ENCODE measurements at regions not wholly inside any gene's neighbourhood (a gene's known extent, or its start where the extent isn't known, plus 50 kb on each side); places are given as distances from the start of the nearest gene placed in this dataset.

- in situ Hi-C loops (cut with HindIII; ENCODE audit: low sequenced_read_pairs) = no loop called here
- H3K4me3 ChIP-seq (ENCODE audit: low read depth, low read length) = no peak overlapping the region
- no peak for TF ChIP-seq CTCF (IDR thresholded peaks at IDR 0.05; ENCODE audit: low read depth, low read length)
- DNase-seq (ENCODE audit: low read depth, low spot score) = no peak
Observed at GRCh38 chr3:171972871-171973348, 66.5 kb upstream of the FNDC3B start.

- in situ Hi-C loops (cut with HindIII; ENCODE audit: low sequenced_read_pairs) = no loop called here
- TF ChIP-seq CTCF (IDR thresholded peaks at IDR 0.05; ENCODE audit: low read depth, low read length) = no peak
- DNase-seq (ENCODE audit: low read depth, low spot score) = no peak
- H3K4me3 ChIP-seq (ENCODE audit: low read depth, low read length) = no peak overlapping the region
Observed at GRCh38 chr3:171974986-171975837, 64.2 kb upstream of the FNDC3B start.

GRCh38 chr3:171976526-171976925 lies 62.9 kb upstream of the FNDC3B start:
- peak; percentile 59 for DNase-seq (ENCODE audit: low read depth, low spot score)
- in situ Hi-C loops (cut with HindIII; ENCODE audit: low sequenced_read_pairs) = no loop called here
- no peak for TF ChIP-seq CTCF (IDR thresholded peaks at IDR 0.05; ENCODE audit: low read depth, low read length)
- H3K4me3 ChIP-seq (ENCODE audit: low read depth, low read length) = no peak overlapping the region

GRCh38 chr3:171977441-171977840 lies 61.9 kb upstream of the FNDC3B start:
- no peak for TF ChIP-seq CTCF (IDR thresholded peaks at IDR 0.05; ENCODE audit: low read depth, low read length)
- no peak overlapping the region for H3K4me3 ChIP-seq (ENCODE audit: low read depth, low read length)
- in situ Hi-C loops (cut with HindIII; ENCODE audit: low sequenced_read_pairs) = no loop called here
- DNase-seq (ENCODE audit: low read depth, low spot score) = no peak

GRCh38 chr3:171977860-171978259 lies 61.5 kb upstream of the FNDC3B start:
- H3K4me3 ChIP-seq (ENCODE audit: low read depth, low read length) = no peak overlapping the region
- no peak for TF ChIP-seq CTCF (IDR thresholded peaks at IDR 0.05; ENCODE audit: low read depth, low read length)
- in situ Hi-C loops (cut with HindIII; ENCODE audit: low sequenced_read_pairs) = no loop called here
- no peak for DNase-seq (ENCODE audit: low read depth, low spot score)

GRCh38 chr3:171978390-171978789 lies 61.0 kb upstream of the FNDC3B start:
- no peak for DNase-seq (ENCODE audit: low read depth, low spot score)
- in situ Hi-C loops (cut with HindIII; ENCODE audit: low sequenced_read_pairs) = no loop called here
- no peak overlapping the region for H3K4me3 ChIP-seq (ENCODE audit: low read depth, low read length)
- TF ChIP-seq CTCF (IDR thresholded peaks at IDR 0.05; ENCODE audit: low read depth, low read length) = no peak

Measured in astrocyte of the spinal cord (primary cell).